ENCODE measurements at regions not wholly inside any gene's neighbourhood (a gene's known extent, or its start where the extent isn't known, plus 50 kb on each side); places are given as distances from the start of the nearest gene placed in this dataset.

DNA sequence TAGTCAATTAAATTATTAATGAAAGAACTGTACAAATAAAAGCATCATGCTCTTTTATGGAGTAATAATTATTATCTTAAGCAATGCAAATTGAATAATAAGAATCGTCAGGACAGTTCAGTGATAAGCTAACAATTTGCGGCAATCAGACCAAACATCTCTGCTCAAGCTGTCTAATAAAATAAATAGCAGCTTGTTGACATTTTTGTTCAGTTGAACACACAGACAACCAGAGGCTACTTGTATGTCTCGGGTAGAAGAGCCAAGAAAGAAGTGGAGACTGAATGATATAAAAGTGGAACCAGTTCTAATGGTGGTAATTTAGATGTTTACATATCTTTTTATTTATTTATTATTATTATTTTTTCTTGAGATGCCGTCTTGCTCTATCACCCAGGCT, 57.4 kb upstream of the FOXN3 start:
- no peaks in the 10 kb centered on the region for H3K9me3 ChIP-seq (ENCODE audit: control insufficient read depth, insufficient read depth, low read length)
- H3K27ac ChIP-seq (ENCODE audit: low read depth, low read length): no peak overlapping the region
- ChIA-PET CTCF (no interaction called here), POLR2A (no interaction called here)
- TF ChIP-seq, protein P1, sequence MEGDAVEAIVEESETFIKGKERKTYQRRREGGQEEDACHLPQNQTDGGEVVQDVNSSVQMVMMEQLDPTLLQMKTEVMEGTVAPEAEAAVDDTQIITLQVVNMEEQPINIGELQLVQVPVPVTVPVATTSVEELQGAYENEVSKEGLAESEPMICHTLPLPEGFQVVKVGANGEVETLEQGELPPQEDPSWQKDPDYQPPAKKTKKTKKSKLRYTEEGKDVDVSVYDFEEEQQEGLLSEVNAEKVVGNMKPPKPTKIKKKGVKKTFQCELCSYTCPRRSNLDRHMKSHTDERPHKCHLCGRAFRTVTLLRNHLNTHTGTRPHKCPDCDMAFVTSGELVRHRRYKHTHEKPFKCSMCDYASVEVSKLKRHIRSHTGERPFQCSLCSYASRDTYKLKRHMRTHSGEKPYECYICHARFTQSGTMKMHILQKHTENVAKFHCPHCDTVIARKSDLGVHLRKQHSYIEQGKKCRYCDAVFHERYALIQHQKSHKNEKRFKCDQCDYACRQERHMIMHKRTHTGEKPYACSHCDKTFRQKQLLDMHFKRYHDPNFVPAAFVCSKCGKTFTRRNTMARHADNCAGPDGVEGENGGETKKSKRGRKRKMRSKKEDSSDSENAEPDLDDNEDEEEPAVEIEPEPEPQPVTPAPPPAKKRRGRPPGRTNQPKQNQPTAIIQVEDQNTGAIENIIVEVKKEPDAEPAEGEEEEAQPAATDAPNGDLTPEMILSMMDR (IDR thresholded peaks at IDR 0.05; ENCODE audit: low read depth, low read length): no peak
- H3K27me3 ChIP-seq (ENCODE audit: control insufficient read depth, insufficient read depth, low read length): no peaks in the 10 kb centered on the region
- DNase-seq (ENCODE audit: low read depth, low spot score): no peak
- H3K4me3 ChIP-seq (ENCODE audit: low read depth, low read length): no peak overlapping the region

DNA sequence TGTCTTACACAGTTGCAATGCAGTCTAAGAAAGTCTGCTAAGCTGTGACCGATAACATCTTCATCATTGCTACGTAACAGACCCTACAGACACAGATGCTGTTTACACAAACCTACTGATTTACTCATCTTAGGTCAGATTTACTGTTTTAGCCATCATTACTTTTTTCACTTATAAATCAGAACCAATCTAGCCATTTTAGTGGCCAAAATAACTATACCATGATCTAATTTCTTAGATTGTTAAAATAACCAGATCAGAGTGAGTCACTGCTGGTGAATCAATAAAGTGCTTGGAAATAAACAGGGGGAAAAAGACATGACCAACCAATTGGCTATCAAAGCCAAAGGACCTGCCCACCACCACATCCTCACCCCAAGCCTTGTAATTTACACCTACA, 57.0 kb upstream of the FOXN3 start:
- TF ChIP-seq, protein P1 (IDR thresholded peaks at IDR 0.05; ENCODE audit: low read depth, low read length): no peak
- H3K9me3 ChIP-seq (ENCODE audit: control insufficient read depth, insufficient read depth, low read length): no peaks in the 10 kb centered on the region
- H3K27me3 ChIP-seq (ENCODE audit: control insufficient read depth, insufficient read depth, low read length): no peaks in the 10 kb centered on the region
- H3K4me3 ChIP-seq (ENCODE audit: low read depth, low read length): no peak overlapping the region
- H3K27ac ChIP-seq (ENCODE audit: low read depth, low read length): no peak overlapping the region
- peak; percentile 44 for DNase-seq (ENCODE audit: low read depth, low spot score)
- ChIA-PET CTCF (no interaction called here), POLR2A (no interaction called here)

GRCh38 chr14:89473569-89473968, 56.5 kb upstream of the FOXN3 start:
- no peaks in the 10 kb centered on the region for H3K27me3 ChIP-seq (ENCODE audit: control insufficient read depth, insufficient read depth, low read length)
- TF ChIP-seq, protein P1 (IDR thresholded peaks at IDR 0.05; ENCODE audit: low read depth, low read length): no peak
- no peak overlapping the region for H3K27ac ChIP-seq (ENCODE audit: low read depth, low read length)
- POLR2A ChIA-PET: no interaction called here
- DNase-seq (ENCODE audit: low read depth, low spot score): no peak
- H3K9me3 ChIP-seq (ENCODE audit: control insufficient read depth, insufficient read depth, low read length): no peaks in the 10 kb centered on the region
- CTCF ChIA-PET: no interaction called here
- H3K4me3 ChIP-seq (ENCODE audit: low read depth, low read length): no peak overlapping the region

DNA sequence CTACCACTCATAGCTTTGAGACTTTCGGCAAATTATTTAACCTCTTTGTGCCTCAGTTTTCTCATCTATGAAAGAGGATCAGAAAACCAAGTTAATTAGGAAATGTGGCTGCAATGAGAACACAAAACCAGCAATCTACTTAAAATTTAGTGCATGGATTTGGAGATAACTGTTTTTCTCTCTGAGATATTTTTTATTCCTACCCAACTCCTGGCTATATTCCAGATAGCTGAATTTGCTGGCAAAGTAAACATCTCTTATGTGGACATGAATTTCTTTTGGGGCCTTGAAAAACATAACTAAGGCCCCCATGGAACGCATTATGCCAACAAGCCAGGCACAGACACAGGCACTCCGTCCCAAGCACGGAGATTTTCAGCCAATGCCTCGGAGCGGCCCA, 53.4 kb upstream of the FOXN3 start:
- H3K9me3 ChIP-seq (ENCODE audit: control insufficient read depth, insufficient read depth, low read length): no peaks in the 10 kb centered on the region
- H3K27me3 ChIP-seq (ENCODE audit: control insufficient read depth, insufficient read depth, low read length): no peaks in the 10 kb centered on the region
- TF ChIP-seq, protein P1 (IDR thresholded peaks at IDR 0.05; ENCODE audit: low read depth, low read length): no peak
- no peak for DNase-seq (ENCODE audit: low read depth, low spot score)
- H3K4me3 ChIP-seq (ENCODE audit: low read depth, low read length): no peak overlapping the region
- H3K27ac ChIP-seq (ENCODE audit: low read depth, low read length): no peak overlapping the region
- ChIA-PET POLR2A (no interaction called here), CTCF (interaction anchor here (1.1 kb wide), 1 partner anchor 73 kb away, joined by 3 read pairs; no protein-coding TSS in a partner anchor)

- no peaks in the 10 kb centered on the region; the same call in 1 of the 2 replicates for H3K9me3 ChIP-seq (ENCODE audit: control insufficient read depth, insufficient read depth, low read length)
- CTCF ChIA-PET: interaction anchor here (0.7 to 1.1 kb wide), 3 partner anchors 16 to 469 kb away, joined by 3 to 6 read pairs (median 5); no protein-coding TSS in a partner anchor
- no peak for DNase-seq (ENCODE audit: low read depth, low spot score)
- no peak overlapping the region for H3K27ac ChIP-seq (ENCODE audit: low read depth, low read length)
- POLR2A ChIA-PET: no interaction called here
- H3K4me3 ChIP-seq (ENCODE audit: low read depth, low read length): no peak overlapping the region
- H3K27me3 ChIP-seq (ENCODE audit: control insufficient read depth, insufficient read depth, low read length): no peaks in the 10 kb centered on the region
- TF ChIP-seq, protein P1 (IDR thresholded peaks at IDR 0.05; ENCODE audit: low read depth, low read length): no peak
These were observed 52.5 kb upstream of the FOXN3 start for GRCh38 chr14:89469210-89470198.

All from AG04450 (cell line).